ENCODE measurements at regions not wholly inside any gene's neighbourhood (a gene's known extent, or its start where the extent isn't known, plus 50 kb on each side); places are given as distances from the start of the nearest gene placed in this dataset.

- TF ChIP-seq CTCF (IDR thresholded peaks at IDR 0.05) (no peak), POLR2A (IDR thresholded peaks at IDR 0.05) (no peak)
Observed at GRCh38 chr10:108848046-108848445, 1075.3 kb downstream of the XPNPEP1 start.

Measured in testis (tissue), 2 donors.